Caco-2 (cell line): ENCODE measurements at regions not wholly inside any gene's neighbourhood (a gene's known extent, or its start where the extent isn't known, plus 50 kb on each side); places are given as distances from the start of the nearest gene placed in this dataset.
A peak's percentile ranks its signal among the peaks of the same experiment; 100 is the strongest.

Experiments used
- BruUV-seq: library from RNA; stranded (reverse); fragments of 400-500 nt; replicated peaks from 2 replicates; lab custom pipeline; 2021; lab: Mats Ljungman, UMichigan
- CTCF ChIA-PET: fragments of 300-600 bp; sonication (Branson Sonifier 250); formaldehyde crosslinking; loops from one replicate; lab custom pipeline; 2022; ENCODE audit warnings: antibody characterized with exemption; lab: Charles Lee
- POLR2A ChIA-PET: fragments of 300-600 bp; sonication (Branson Sonifier 250); formaldehyde crosslinking; loops from one replicate; lab custom pipeline; 2022; ENCODE audit warnings: antibody characterized with exemption; lab: Charles Lee
- DNase-seq, 2 experiments: peaks; one replicate each; pipeline versions ENCODE4 v3.0.0 to v3.0.0-alpha.2; 2020 to 2022
- H3K27me3 ChIP-seq: replicated peaks from 2 replicates; pipeline ENCODE4 v1.6.0; 2011; ENCODE audit warnings: low read length; ENCODE audit not compliant: control insufficient read depth, insufficient read depth
- H3K36me3 ChIP-seq: 2 replicates; pipeline ENCODE4 v1.5.1; 2011; ENCODE audit warnings: low read length; ENCODE audit not compliant: control insufficient read depth, insufficient read depth
- H3K4me1 ChIP-seq: fragments of 250-450 bp; sonication (Bioruptor Pico); 2 replicates; pipeline ENCODE4 v1.5.1; 2020; ENCODE audit warnings: mild to moderate bottlenecking
- H3K4me3 ChIP-seq: 2 replicates; pipeline ENCODE4 v1.5.1; 2011; ENCODE audit warnings: low read depth, mild to moderate bottlenecking, control low read depth, low read length
- H3K9me3 ChIP-seq: fragments of 250-450 bp; sonication (Bioruptor Pico); 2 replicates; pipeline ENCODE4 v1.5.1; 2020; ENCODE audit warnings: mild to moderate bottlenecking, moderate library complexity
- H3K27ac Mint-ChIP-seq: one replicate; pipeline ENCODE4 v1.8.0; 2022; ENCODE audit warnings: mixed read lengths; ENCODE audit not compliant: unreplicated experiment
- H3K27me3 Mint-ChIP-seq: one replicate; pipeline ENCODE4 v1.8.0; 2022; ENCODE audit warnings: mixed read lengths; ENCODE audit not compliant: insufficient read depth, unreplicated experiment
- H3K36me3 Mint-ChIP-seq: one replicate; pipeline ENCODE4 v1.8.0; 2022; ENCODE audit warnings: mild to moderate bottlenecking, mixed read lengths; ENCODE audit not compliant: insufficient read depth, unreplicated experiment
- H3K4me1 Mint-ChIP-seq: one replicate; pipeline ENCODE4 v1.8.0; 2022; ENCODE audit warnings: low read depth, mixed read lengths; ENCODE audit not compliant: unreplicated experiment
- H3K4me3 Mint-ChIP-seq: one replicate; pipeline ENCODE4 v1.8.0; 2022; ENCODE audit warnings: mild to moderate bottlenecking, moderate library complexity, mixed read lengths; ENCODE audit not compliant: unreplicated experiment
- H3K9me3 Mint-ChIP-seq: one replicate; pipeline ENCODE4 v1.8.0; 2022; ENCODE audit warnings: mixed read lengths; ENCODE audit not compliant: unreplicated experiment
- CTCF ChIP-seq, 2 experiments: fragments of 200-600 bp in 1 of 2; IDR thresholded peaks; 1 replicate in 1 of 2; 2 replicates in 1 of 2; pipeline versions ENCODE4 v1.5.1 to v1.8.0; 2011 to 2022; ENCODE audit warnings: antibody characterized with exemption in 1 of 2, control low read depth in 1 of 2, inconsistent platforms in 1 of 2, low read depth in 1 of 2, low read length in 1 of 2, mild to moderate bottlenecking in 1 of 2, moderate library complexity in 1 of 2; ENCODE audit not compliant: insufficient read depth in 1 of 2, severe bottlenecking in 1 of 2, unreplicated experiment in 1 of 2
- intact Hi-C: fragments of 100-400 bp; cut with micrococcal nuclease; formaldehyde crosslinking; loops from one replicate; pipeline ENCODE4 v1.10.0; 2022; ENCODE audit not compliant: unreplicated experiment

GRCh38 chr21:41685511-41686149 is 81.2 kb downstream of the RIPK4 start:
- intact Hi-C loops: no loop called here
- Histone ChIP-seq H3K36me3 (no peaks in the 10 kb centered on the region), H3K27me3 (no peaks in the 10 kb centered on the region), H3K9me3 (no peaks in the 10 kb centered on the region), H3K4me3 (no peak overlapping the region), H3K4me1 (peaks cover 37% of the 10 kb centered on the region)
- peak overlapping the region; percentile 65 for H3K4me3 Mint-ChIP-seq
- BruUV-seq: no TSS peak
- peak overlapping the region; percentile 83 for H3K27ac Mint-ChIP-seq
- TF ChIP-seq CTCF (IDR thresholded peaks at IDR 0.05; ENCODE audit: insufficient read depth in 1 of 2, low read depth in 1 of 2, low read length in 1 of 2, severe bottlenecking in 1 of 2, unreplicated experiment in 1 of 2): no peak
- no peak for DNase-seq
- POLR2A ChIA-PET: no interaction called here
- H3K36me3 Mint-ChIP-seq: no peaks in the 10 kb centered on the region
- CTCF ChIA-PET: no interaction called here
- no peaks in the 10 kb centered on the region for H3K27me3 Mint-ChIP-seq
- no peaks in the 10 kb centered on the region for H3K9me3 Mint-ChIP-seq
- H3K4me1 Mint-ChIP-seq: peaks cover 40% of the 10 kb centered on the region

GRCh38 chr21:41684381-41685245 is 82.2 kb downstream of the RIPK4 start:
- intact Hi-C loops: no loop called here
- Histone ChIP-seq H3K9me3 (no peaks in the 10 kb centered on the region), H3K27me3 (no peaks in the 10 kb centered on the region), H3K4me3 (no peak overlapping the region), H3K36me3 (no peaks in the 10 kb centered on the region), H3K4me1 (peaks cover 38% of the 10 kb centered on the region)
- TF ChIP-seq CTCF (IDR thresholded peaks at IDR 0.05; ENCODE audit: insufficient read depth in 1 of 2, low read depth in 1 of 2, low read length in 1 of 2, severe bottlenecking in 1 of 2, unreplicated experiment in 1 of 2): no peak
- no peaks in the 10 kb centered on the region for H3K27me3 Mint-ChIP-seq
- H3K4me3 Mint-ChIP-seq: peak overlapping the region; percentile 65
- H3K27ac Mint-ChIP-seq: peak overlapping the region; percentile 83
- H3K36me3 Mint-ChIP-seq: no peaks in the 10 kb centered on the region
- BruUV-seq: no TSS peak
- POLR2A ChIA-PET: interaction anchor here (0.6 to 1.2 kb wide), 3 partner anchors 24 to 94 kb away, joined by 3 to 7 read pairs (median 5); partner anchors contain the start of gene RIPK4
- peak; percentile 51 to 71 for DNase-seq
- no peaks in the 10 kb centered on the region for H3K9me3 Mint-ChIP-seq
- CTCF ChIA-PET: interaction anchor here (0.5 to 1.3 kb wide), 5 partner anchors 20 to 590 kb away, joined by 3 to 6 read pairs (median 4); no protein-coding TSS in a partner anchor
- peaks cover 40% of the 10 kb centered on the region for H3K4me1 Mint-ChIP-seq

- H3K27me3 ChIP-seq: no peaks in the 10 kb centered on the region
- peak overlapping the region; percentile 65 for H3K4me3 Mint-ChIP-seq
- no peaks in the 10 kb centered on the region for H3K36me3 ChIP-seq
- CTCF ChIA-PET: interaction anchor here (0.5 to 1.3 kb wide), 5 partner anchors 20 to 591 kb away, joined by 3 to 6 read pairs (median 4); no protein-coding TSS in a partner anchor
- H3K4me3 ChIP-seq: no peak overlapping the region
- no peaks in the 10 kb centered on the region for H3K9me3 Mint-ChIP-seq
- BruUV-seq: no TSS peak
- peaks cover 6% of the 10 kb centered on the region for H3K36me3 Mint-ChIP-seq
- intact Hi-C loops: no loop called here
- no peak for TF ChIP-seq CTCF (IDR thresholded peaks at IDR 0.05; ENCODE audit: insufficient read depth in 1 of 2, low read depth in 1 of 2, low read length in 1 of 2, severe bottlenecking in 1 of 2, unreplicated experiment in 1 of 2)
- H3K4me1 Mint-ChIP-seq: peaks cover 37% of the 10 kb centered on the region
- peak overlapping the region; percentile 83 for H3K27ac Mint-ChIP-seq
- no peaks in the 10 kb centered on the region for H3K27me3 Mint-ChIP-seq
- peaks cover 42% of the 10 kb centered on the region for H3K4me1 ChIP-seq
- POLR2A ChIA-PET: interaction anchor here (0.6 to 1.2 kb wide), 3 partner anchors 24 to 95 kb away, joined by 3 to 7 read pairs (median 5); partner anchors contain the start of gene RIPK4
- H3K9me3 ChIP-seq: no peaks in the 10 kb centered on the region
- DNase-seq: no peak
Measured at GRCh38 chr21:41683815-41684214, 83.0 kb downstream of the RIPK4 start.
